Testis (tissue), 2 donors: ENCODE measurements at regions not wholly inside any gene's neighbourhood (a gene's known extent, or its start where the extent isn't known, plus 50 kb on each side); places are given as distances from the start of the nearest gene placed in this dataset.

Experiments used
- POLR2A ChIP-seq: fragments of 450-650 bp; IDR thresholded peaks from one replicate; pipeline ENCODE4 v1.6.1; 2017; ENCODE audit warnings: antibody characterized with exemption, mild to moderate bottlenecking, moderate library complexity
- TF ChIP-seq, protein P1 (sequence below), 3 experiments: fragments of 450-650 bp in 2 of 3; fragments of 200-600 bp in 1 of 3; sonication (generic) in 1 of 3; IDR thresholded peaks; one replicate each; pipeline ENCODE4 v1.5.1; 2016 to 2019; ENCODE audit warnings: antibody characterized with exemption in 3 of 3, mild to moderate bottlenecking in 2 of 3, moderate library complexity in 1 of 3

DNA sequence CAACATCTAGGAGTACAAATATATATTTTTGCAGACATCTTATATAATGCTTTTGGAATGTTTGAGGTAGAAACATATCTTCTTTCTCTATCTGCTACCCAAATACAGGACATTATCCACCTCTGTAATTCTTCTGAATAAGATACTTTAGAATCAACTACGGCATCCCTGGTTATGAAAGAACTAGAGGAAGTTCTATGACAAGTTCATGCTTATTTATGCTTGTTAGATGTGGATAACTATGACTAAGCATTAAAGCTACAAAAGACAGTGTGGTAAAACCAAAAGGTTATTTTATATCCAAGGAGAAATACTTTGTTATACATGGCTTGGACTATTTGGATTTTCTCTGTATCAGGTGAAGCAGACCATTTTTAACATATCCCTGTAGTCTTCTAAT lies 894.0 kb downstream of the KCNT2 start:
- no peak for TF ChIP-seq POLR2A
- TF ChIP-seq, protein P1, sequence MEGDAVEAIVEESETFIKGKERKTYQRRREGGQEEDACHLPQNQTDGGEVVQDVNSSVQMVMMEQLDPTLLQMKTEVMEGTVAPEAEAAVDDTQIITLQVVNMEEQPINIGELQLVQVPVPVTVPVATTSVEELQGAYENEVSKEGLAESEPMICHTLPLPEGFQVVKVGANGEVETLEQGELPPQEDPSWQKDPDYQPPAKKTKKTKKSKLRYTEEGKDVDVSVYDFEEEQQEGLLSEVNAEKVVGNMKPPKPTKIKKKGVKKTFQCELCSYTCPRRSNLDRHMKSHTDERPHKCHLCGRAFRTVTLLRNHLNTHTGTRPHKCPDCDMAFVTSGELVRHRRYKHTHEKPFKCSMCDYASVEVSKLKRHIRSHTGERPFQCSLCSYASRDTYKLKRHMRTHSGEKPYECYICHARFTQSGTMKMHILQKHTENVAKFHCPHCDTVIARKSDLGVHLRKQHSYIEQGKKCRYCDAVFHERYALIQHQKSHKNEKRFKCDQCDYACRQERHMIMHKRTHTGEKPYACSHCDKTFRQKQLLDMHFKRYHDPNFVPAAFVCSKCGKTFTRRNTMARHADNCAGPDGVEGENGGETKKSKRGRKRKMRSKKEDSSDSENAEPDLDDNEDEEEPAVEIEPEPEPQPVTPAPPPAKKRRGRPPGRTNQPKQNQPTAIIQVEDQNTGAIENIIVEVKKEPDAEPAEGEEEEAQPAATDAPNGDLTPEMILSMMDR (IDR thresholded peaks at IDR 0.05): no peak
